BJ (cell line): ENCODE measurements at regions not wholly inside any gene's neighbourhood (a gene's known extent, or its start where the extent isn't known, plus 50 kb on each side); places are given as distances from the start of the nearest gene placed in this dataset.
"Not testable (repeated sequence)": the region's sequence is repeated elsewhere in the genome, so short reads cannot be mapped to it uniquely, and the experiment has no call there.

ENCODE experiments used
- CTCF ChIA-PET: fragments of 350-600 bp; formaldehyde crosslinking; extraction: SDS; loops from one replicate; lab custom pipeline; 2021; ENCODE audit warnings: antibody characterized with exemption, inconsistent platforms; lab: Yijun Ruan, JAX
- POLR2A ChIA-PET: fragments of 300-600 bp; sonication (Branson Sonifier 250); formaldehyde crosslinking; extraction: SDS; loops from one replicate; lab custom pipeline; 2021; ENCODE audit warnings: antibody characterized with exemption; lab: Charles Lee
- DNase-seq: peaks from one replicate; pipeline ENCODE4 v3.0.0-alpha.2; 2011; ENCODE audit warnings: low read depth
- H3K27me3 ChIP-seq: 2 replicates; pipeline ENCODE4 v1.6.0; 2011; ENCODE audit warnings: low read length; ENCODE audit not compliant: control insufficient read depth, insufficient read depth
- H3K36me3 ChIP-seq: 2 replicates; pipeline ENCODE4 v1.5.1; 2011; ENCODE audit warnings: low read length; ENCODE audit not compliant: control insufficient read depth, insufficient read depth
- H3K4me3 ChIP-seq: 2 replicates; pipeline ENCODE4 v1.5.1; 2011; ENCODE audit warnings: low read depth, mild to moderate bottlenecking, control low read depth, low read length
- CTCF ChIP-seq: IDR thresholded peaks from 2 replicates; pipeline ENCODE4 v1.5.1; 2011; ENCODE audit warnings: low read depth, mild to moderate bottlenecking, control low read depth, inconsistent platforms, low read length, moderate library complexity; ENCODE audit not compliant: insufficient read depth

- no peak for DNase-seq
- no peak for TF ChIP-seq CTCF
- H3K27me3 ChIP-seq = no peaks in the 10 kb centered on the region
- CTCF ChIA-PET = interaction anchor here (0.7 kb wide), 1 partner anchor 611 kb away, joined by 3 read pairs; no protein-coding TSS in a partner anchor
- POLR2A ChIA-PET = no interaction called here
- H3K4me3 ChIP-seq = no peak overlapping the region
- H3K36me3 ChIP-seq = no peaks in the 10 kb centered on the region
Measured at GRCh38 chr9:75685062-75685461, 205.4 kb upstream of the PCSK5 start.

GRCh38 chr9:75687359-75687953 is 203.0 kb upstream of the PCSK5 start:
- H3K27me3 ChIP-seq = no peaks in the 10 kb centered on the region
- POLR2A ChIA-PET = no interaction called here
- no peak for DNase-seq
- CTCF ChIA-PET = no interaction called here
- TF ChIP-seq CTCF = no peak
- H3K4me3 ChIP-seq = no peak overlapping the region
- H3K36me3 ChIP-seq = no peaks in the 10 kb centered on the region

DNA sequence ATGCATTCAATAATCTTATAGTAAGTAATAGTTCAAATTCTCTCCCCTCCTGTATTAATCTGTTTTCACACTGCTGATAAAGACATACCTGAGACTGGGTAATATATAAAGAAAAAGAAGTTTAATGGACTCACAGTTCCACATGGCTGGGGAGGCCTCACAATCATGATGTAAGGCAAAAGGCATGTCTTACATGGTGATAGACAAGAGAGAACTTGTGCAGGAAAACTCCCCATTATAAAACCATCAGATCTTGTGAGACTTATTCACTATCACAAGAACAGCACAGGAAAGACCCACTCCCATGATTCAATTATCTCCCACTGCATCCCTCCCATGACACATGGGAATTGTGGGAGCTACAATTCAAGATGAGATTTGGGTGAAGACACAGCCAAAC is 199.9 kb upstream of the PCSK5 start:
- CTCF ChIA-PET, POLR2A ChIA-PET: not testable (repeated sequence)

DNA sequence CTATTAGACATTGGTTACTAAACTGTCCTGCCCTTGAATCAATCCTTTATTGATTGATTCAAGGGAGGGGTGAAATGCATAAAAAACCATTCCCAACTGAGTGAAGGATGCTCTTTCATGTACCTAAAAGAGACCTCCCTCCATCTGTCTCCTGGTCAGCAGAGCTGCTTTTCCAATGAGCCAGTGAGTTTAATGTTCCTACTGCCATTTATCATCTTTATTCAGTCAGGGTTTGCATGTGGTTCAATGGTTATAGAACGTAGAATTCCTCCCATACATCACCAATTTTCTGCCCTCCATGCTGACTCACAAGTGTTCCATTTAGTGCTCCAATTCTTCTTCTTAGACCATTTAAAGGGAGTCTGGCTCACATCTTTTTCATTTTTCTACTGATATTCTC is 199.1 kb upstream of the PCSK5 start:
- H3K27me3 ChIP-seq = no peaks in the 10 kb centered on the region
- no peak overlapping the region for H3K4me3 ChIP-seq
- no peak for DNase-seq
- ChIA-PET POLR2A (no interaction called here), CTCF (no interaction called here)
- TF ChIP-seq CTCF = no peak
- H3K36me3 ChIP-seq = no peaks in the 10 kb centered on the region

More for the DNA sequence above, 199.9 kb upstream of the PCSK5 start:
- not testable (repeated sequence) for H3K4me3 ChIP-seq, H3K27me3 ChIP-seq, H3K36me3 ChIP-seq, DNase-seq

GRCh38 chr9:75692309-75692708 is 198.2 kb upstream of the PCSK5 start:
- Histone ChIP-seq H3K4me3 (no peak overlapping the region), H3K27me3 (no peaks in the 10 kb centered on the region), H3K36me3 (no peaks in the 10 kb centered on the region)
- DNase-seq = no peak
- ChIA-PET POLR2A (no interaction called here), CTCF (no interaction called here)
- no peak for TF ChIP-seq CTCF

GRCh38 chr9:75695921-75696320 is 194.6 kb upstream of the PCSK5 start:
- H3K36me3 ChIP-seq = no peaks in the 10 kb centered on the region
- no peak for TF ChIP-seq CTCF
- ChIA-PET POLR2A (no interaction called here), CTCF (no interaction called here)
- H3K27me3 ChIP-seq = no peaks in the 10 kb centered on the region
- DNase-seq = no peak
- H3K4me3 ChIP-seq = no peak overlapping the region
